ENCODE measurements at regions not wholly inside any gene's neighbourhood (a gene's known extent, or its start where the extent isn't known, plus 50 kb on each side); places are given as distances from the start of the nearest gene placed in this dataset.

- TF ChIP-seq CTCF (IDR thresholded peaks at IDR 0.05) = no peak
- TF ChIP-seq POLR2A (IDR thresholded peaks at IDR 0.05) = no peak
Observed at GRCh38 chr11:100581318-100581717, 105.8 kb upstream of the ARHGAP42 start.

Measured in esophagus squamous epithelium (tissue), 4 donors.